Aorta (tissue), 5 donors: ENCODE measurements at regions not wholly inside any gene's neighbourhood (a gene's known extent, or its start where the extent isn't known, plus 50 kb on each side); places are given as distances from the start of the nearest gene placed in this dataset.

Experiments used
- ATAC-seq: fragments of 200-7000 bp; cut with Tn5 transposase; one replicate; pipeline ENCODE4 v1.9.1; 2022; ENCODE audit warnings: moderate library complexity; ENCODE audit not compliant: low FRiP score
- DNase-seq, 2 donors: peaks; one replicate each; pipeline ENCODE4 v3.0.0-alpha.2; 2020
- H3K27ac ChIP-seq, 2 donors: one replicate each; pipeline ENCODE4 v1.5.1; 2013; ENCODE audit warnings: low read length in 2 of 2, mild to moderate bottlenecking in 2 of 2, moderate library complexity in 2 of 2, control low read depth in 1 of 2, inconsistent platforms in 1 of 2, low read depth in 1 of 2
- H3K27me3 ChIP-seq, 2 donors: one replicate each; pipeline ENCODE4 v1.6.1; 2013; ENCODE audit warnings: control low read depth in 1 of 2, low read length in 1 of 2, mild to moderate bottlenecking in 1 of 2, moderate library complexity in 1 of 2; ENCODE audit not compliant: insufficient read depth in 2 of 2, control insufficient read depth in 1 of 2
- H3K36me3 ChIP-seq, 2 donors: one replicate each; pipeline ENCODE4 v1.6.1; 2013; ENCODE audit warnings: control low read depth in 1 of 2, low read length in 1 of 2, mild to moderate bottlenecking in 1 of 2; ENCODE audit not compliant: insufficient read depth in 2 of 2, control insufficient read depth in 1 of 2
- H3K4me1 ChIP-seq, 2 donors: one replicate each; pipeline ENCODE4 v1.6.1; 2013; ENCODE audit warnings: low read length in 2 of 2, control low read depth in 1 of 2, mild to moderate bottlenecking in 1 of 2, moderate library complexity in 1 of 2; ENCODE audit not compliant: insufficient read depth in 2 of 2, control insufficient read depth in 1 of 2
- H3K4me3 ChIP-seq, 2 donors: one replicate each; pipeline ENCODE4 v1.5.1; 2013; ENCODE audit warnings: low read length in 2 of 2, control low read depth in 1 of 2, mild to moderate bottlenecking in 1 of 2
- H3K9me3 ChIP-seq: one replicate; pipeline ENCODE4 v1.6.1; 2013; ENCODE audit warnings: mild to moderate bottlenecking, low read length; ENCODE audit not compliant: control insufficient read depth
- WGBS, 2 donors: extraction: QIAGEN DNeasy Blood & Tissue Kit; methylation state at CpG; one replicate each; pipeline ENCODE4 v1.1.7; 2013; 5-methylcytosine and 5-hydroxymethylcytosine counted together
- intact Hi-C, 2 donors: fragments of 100-400 bp; cut with DNase I; formaldehyde crosslinking; loops; one replicate each; pipeline versions ENCODE4 v1.14.2 to v1.15.0; 2022
- donor health status: healthy with polysubstance abuse.
- donor health status: Bipolar disorder and iron deficiency.
- donor health status: DM: no; HTN: no; CAD: no.
- donor health status: DM: no; HTN: no; CAD: no.
- donor health status: DM: yes; HTN: yes; CAD: no.

DNA sequence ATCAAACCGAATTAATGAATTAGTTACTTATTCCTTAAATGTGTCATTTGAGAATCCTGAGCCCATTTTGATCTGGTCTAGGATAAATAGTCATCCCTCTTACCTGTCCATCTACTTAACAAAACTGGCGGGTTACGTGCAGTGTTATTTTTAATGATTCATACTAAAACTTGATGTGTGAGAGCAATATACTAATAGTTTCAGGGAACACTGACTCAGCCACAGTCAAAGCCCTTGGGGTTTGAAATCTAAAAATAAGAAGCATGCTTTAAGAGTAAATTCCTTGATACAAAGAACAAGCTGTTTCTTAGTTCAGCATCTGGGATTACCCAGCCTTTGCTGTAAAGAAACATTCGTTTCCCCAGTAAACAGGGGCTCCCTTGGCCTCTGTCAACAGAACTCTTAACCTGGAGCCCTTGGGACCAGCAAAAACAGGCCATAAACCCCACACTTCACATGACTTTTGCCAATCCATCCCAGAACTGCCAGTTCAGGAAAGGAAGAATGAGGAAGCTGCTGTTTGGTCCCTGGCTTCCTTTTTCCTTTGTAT lies 370.6 kb upstream of the IGFBP3 start:
- intact Hi-C loops: loop anchor here (5.0 to 10.0 kb wide), 3 partner anchors 144 to 367 kb away; partner anchors contain the start of gene IGFBP3 (in 1 of the 2)
- Histone ChIP-seq H3K4me1 (peaks cover 0 to 4% of the 10 kb centered on the region in 2 donors), H3K36me3 (no peaks in the 10 kb centered on the region), H3K9me3 (no peaks in the 10 kb centered on the region), H3K4me3 (no peak overlapping the region), H3K27ac (peak overlapping the region; percentile 22 to 87), H3K27me3 (no peaks in the 10 kb centered on the region)
- 17 to 19% methylated on average over 4 of the region's 4 CpGs for WGBS, 2 donors
- peak; percentile 80 for ATAC-seq
- no peak for DNase-seq

DNA sequence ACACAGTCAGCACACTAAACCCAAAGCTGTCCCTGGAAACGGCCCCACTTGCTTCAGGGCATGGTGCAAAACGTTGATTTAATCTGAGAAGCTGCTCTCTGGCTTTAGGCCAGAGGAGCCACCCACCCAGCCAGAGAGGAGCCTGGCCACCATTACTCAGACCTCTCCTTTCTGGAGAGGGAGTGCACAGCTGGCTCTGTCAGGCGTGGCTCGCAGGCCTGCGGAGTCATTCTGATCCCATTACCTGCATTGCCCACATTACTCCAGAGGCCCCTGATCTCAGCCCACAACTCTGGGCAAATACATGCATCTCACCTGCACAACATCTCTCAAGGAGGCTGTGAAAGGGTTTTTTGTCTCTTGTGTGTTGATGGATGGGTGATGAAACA lies 370.0 kb upstream of the IGFBP3 start:
- ATAC-seq (no peak), DNase-seq (no peak)
- no peak overlapping the region for H3K27ac ChIP-seq
- H3K27me3 ChIP-seq: no peaks in the 10 kb centered on the region
- whole genome bisulfite sequencing, 2 donors: 62 to 65% methylated on average over 5 of the region's 5 CpGs
- no peak overlapping the region for H3K4me3 ChIP-seq
- no peaks in the 10 kb centered on the region for H3K9me3 ChIP-seq
- H3K36me3 ChIP-seq: no peaks in the 10 kb centered on the region
- peaks cover 0 to 4% of the 10 kb centered on the region in 2 donors for H3K4me1 ChIP-seq
- intact Hi-C loops: loop anchor here (5.0 to 10.0 kb wide), 3 partner anchors 144 to 366 kb away; partner anchors contain the start of gene IGFBP3 (in 1 of the 2)

DNA sequence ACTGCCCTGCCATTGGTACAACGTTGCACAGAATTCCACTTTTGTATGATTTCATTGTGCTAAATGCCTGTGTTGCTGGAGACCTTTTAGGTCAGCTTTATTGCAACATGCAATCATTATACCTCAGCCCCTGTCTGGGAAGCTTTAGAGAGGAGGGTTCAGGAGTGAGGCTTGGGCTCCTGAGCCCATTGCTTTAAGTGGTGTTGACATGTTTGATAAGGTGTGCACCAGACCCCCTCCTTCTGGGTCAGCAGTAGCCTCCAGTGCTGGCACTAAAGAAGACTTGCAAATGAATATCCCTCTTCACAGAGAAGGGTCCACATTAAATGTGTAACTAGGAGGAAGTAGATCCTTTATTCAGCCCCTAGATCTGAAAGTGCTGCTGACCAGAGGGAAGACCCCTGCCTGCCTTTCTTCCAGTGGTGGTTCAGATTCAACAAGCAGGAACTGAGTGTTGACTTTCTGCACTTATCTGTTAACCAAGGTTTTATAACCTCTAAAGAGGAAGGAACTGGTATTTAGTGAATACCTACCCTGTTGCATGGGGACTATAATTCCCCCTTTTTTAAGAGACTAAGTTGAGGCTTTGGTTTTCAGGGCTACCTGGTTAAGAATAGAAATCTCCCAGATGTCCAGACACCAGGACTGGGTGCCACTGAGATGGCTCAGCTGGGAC lies 369.4 kb upstream of the IGFBP3 start:
- intact Hi-C loops: loop anchor here (5.0 to 10.0 kb wide), 3 partner anchors 143 to 366 kb away; partner anchors contain the start of gene IGFBP3 (in 1 of the 2)
- DNase-seq (no peak), ATAC-seq (no peak)
- H3K9me3 ChIP-seq: no peaks in the 10 kb centered on the region
- H3K27ac ChIP-seq: no peak overlapping the region
- H3K4me3 ChIP-seq: no peak overlapping the region
- H3K27me3 ChIP-seq: no peaks in the 10 kb centered on the region
- H3K4me1 ChIP-seq: peaks cover 0 to 4% of the 10 kb centered on the region in 2 donors
- H3K36me3 ChIP-seq: no peaks in the 10 kb centered on the region
- 78 to 84% methylated on average over 1 of the region's 1 CpG for WGBS, 2 donors

DNA sequence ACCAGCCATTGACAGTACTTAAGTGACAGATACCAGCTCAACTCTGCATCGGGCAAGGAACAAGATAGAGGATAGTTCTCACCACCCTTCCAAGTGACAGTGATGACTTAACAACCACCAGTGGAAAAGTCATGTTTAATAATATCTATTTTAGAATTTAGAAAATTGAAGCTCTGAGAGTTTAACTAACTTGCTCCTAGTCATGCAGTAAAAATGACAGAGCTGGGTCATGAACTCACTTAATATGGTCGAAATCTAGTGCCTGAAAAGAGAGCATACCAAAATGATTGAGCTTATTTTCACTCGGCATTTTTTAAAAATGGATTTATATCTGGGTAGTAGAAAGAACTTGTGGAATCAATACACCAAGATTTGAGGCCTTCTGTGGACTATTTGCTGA lies 367.8 kb upstream of the IGFBP3 start:
- ATAC-seq (no peak), DNase-seq (no peak)
- H3K9me3 ChIP-seq: no peaks in the 10 kb centered on the region
- WGBS, 2 donors: 67 to 69% methylated on average over 3 of the region's 3 CpGs
- H3K36me3 ChIP-seq: no peaks in the 10 kb centered on the region
- intact Hi-C loops: no loop called here
- H3K27me3 ChIP-seq: no peaks in the 10 kb centered on the region
- H3K27ac ChIP-seq: no peak overlapping the region
- H3K4me1 ChIP-seq: peaks cover 0 to 4% of the 10 kb centered on the region in 2 donors
- no peak overlapping the region for H3K4me3 ChIP-seq

GRCh38 chr7:46288010-46288409 lies 366.9 kb upstream of the IGFBP3 start:
- 96 to 97% methylated on average over 2 of the region's 2 CpGs for WGBS, 2 donors
- intact Hi-C loops: no loop called here
- Histone ChIP-seq H3K4me1 (peaks cover 0 to 4% of the 10 kb centered on the region in 2 donors), H3K27me3 (no peaks in the 10 kb centered on the region), H3K9me3 (no peaks in the 10 kb centered on the region), H3K4me3 (no peak overlapping the region), H3K36me3 (no peaks in the 10 kb centered on the region), H3K27ac (no peak overlapping the region)
- no peak for DNase-seq
- no peak for ATAC-seq

- Histone ChIP-seq H3K4me1 (peaks cover 0 to 4% of the 10 kb centered on the region in 2 donors), H3K9me3 (no peaks in the 10 kb centered on the region), H3K27me3 (no peaks in the 10 kb centered on the region), H3K27ac (no peak overlapping the region), H3K36me3 (no peaks in the 10 kb centered on the region), H3K4me3 (no peak overlapping the region)
- 74 to 85% methylated on average over 2 of the region's 2 CpGs for WGBS, 2 donors
- intact Hi-C loops: no loop called here
- ATAC-seq (no peak), DNase-seq (no peak)
These were observed 365.9 kb upstream of the IGFBP3 start for GRCh38 chr7:46286957-46287356.

DNA sequence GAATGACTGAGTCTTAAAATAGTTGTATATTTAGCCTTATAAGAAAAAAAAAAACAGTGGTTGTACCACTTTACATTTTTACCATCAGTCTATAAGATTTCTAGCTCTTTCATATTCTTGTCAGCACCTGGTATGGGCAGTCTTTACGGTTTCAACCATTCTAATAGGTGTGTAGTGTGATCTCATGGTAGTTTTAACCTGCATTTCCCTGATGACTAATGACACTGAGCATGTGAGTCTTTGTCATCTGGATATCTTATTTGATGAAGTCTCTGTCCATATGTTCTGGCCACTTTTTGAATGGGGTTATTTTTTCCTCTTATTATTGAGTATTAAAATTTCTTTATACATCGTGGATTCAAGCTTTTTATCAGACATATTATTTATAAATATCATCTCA lies 365.3 kb upstream of the IGFBP3 start:
- ATAC-seq: no peak
- 91 to 95% methylated on average over 2 of the region's 2 CpGs for WGBS, 2 donors

GRCh38 chr7:46285878-46286277 lies 364.8 kb upstream of the IGFBP3 start:
- WGBS, 2 donors: 0 to 1% methylated on average over 1 of the region's 1 CpG
- intact Hi-C loops: no loop called here
- Histone ChIP-seq H3K27me3 (no peaks in the 10 kb centered on the region), H3K4me3 (no peak overlapping the region), H3K36me3 (no peaks in the 10 kb centered on the region), H3K9me3 (no peaks in the 10 kb centered on the region), H3K4me1 (peaks cover 0 to 2% of the 10 kb centered on the region in 2 donors), H3K27ac (no peak overlapping the region)
- no peak for ATAC-seq
- DNase-seq: no peak

More for the DNA sequence above, 365.3 kb upstream of the IGFBP3 start:
- intact Hi-C loops: no loop called here
- Histone ChIP-seq H3K36me3 (no peaks in the 10 kb centered on the region), H3K9me3 (no peaks in the 10 kb centered on the region), H3K27me3 (no peaks in the 10 kb centered on the region), H3K4me3 (no peak overlapping the region), H3K27ac (no peak overlapping the region), H3K4me1 (peaks cover 0 to 4% of the 10 kb centered on the region in 2 donors)
- DNase-seq: no peak

GRCh38 chr7:46283852-46284251 lies 362.8 kb upstream of the IGFBP3 start:
- ATAC-seq: no peak

More at GRCh38 chr7:46283852-46284251, 362.8 kb upstream of the IGFBP3 start:
- no peak for DNase-seq
- intact Hi-C loops: no loop called here
- Histone ChIP-seq H3K27me3 (no peaks in the 10 kb centered on the region), H3K9me3 (no peaks in the 10 kb centered on the region), H3K4me1 (no peaks in the 10 kb centered on the region), H3K27ac (no peak overlapping the region), H3K4me3 (no peak overlapping the region), H3K36me3 (no peaks in the 10 kb centered on the region)
- WGBS, 2 donors: 27 to 37% methylated on average over 7 of the region's 7 CpGs
